ENCODE measurements at regions not wholly inside any gene's neighbourhood (a gene's known extent, or its start where the extent isn't known, plus 50 kb on each side); places are given as distances from the start of the nearest gene placed in this dataset.

- no peak for TF ChIP-seq CTCF (IDR thresholded peaks at IDR 0.05; ENCODE audit: insufficient read depth, low read depth, low read length)
- no peak for TF ChIP-seq EZH2 (IDR thresholded peaks at IDR 0.05; ENCODE audit: insufficient read depth, low read length)
Observed at GRCh38 chr1:30064547-30064946, 658.8 kb downstream of the MATN1 start.
